ENCODE measurements at regions not wholly inside any gene's neighbourhood (a gene's known extent, or its start where the extent isn't known, plus 50 kb on each side); places are given as distances from the start of the nearest gene placed in this dataset.

- TF ChIP-seq EZH2 (IDR thresholded peaks at IDR 0.05; ENCODE audit: low read depth): no peak
- no peak for TF ChIP-seq CTCF (conservative IDR thresholded peaks at IDR 0.05)
Measured at GRCh38 chr14:22358726-22359125, 230.3 kb downstream of the DAD1 start.

Data from PC-9 (cell line).